ENCODE measurements at regions not wholly inside any gene's neighbourhood (a gene's known extent, or its start where the extent isn't known, plus 50 kb on each side); places are given as distances from the start of the nearest gene placed in this dataset.

- TF ChIP-seq CTCF (IDR thresholded peaks at IDR 0.05) (no peak), POLR2A (IDR thresholded peaks at IDR 0.05; ENCODE audit: low read depth) (no peak)
Observed at GRCh38 chr1:29638281-29638680, 402.0 kb downstream of the PTPRU start.

Measured in esophagus muscularis mucosa (tissue), 3 donors.